Stimulated activated CD4-positive, alpha-beta T cell treated with anti-CD3 and anti-CD28 coated beads, TNF-alpha, amount 100 ng/mL, for 4 hours (primary cell): ENCODE measurements at regions not wholly inside any gene's neighbourhood (a gene's known extent, or its start where the extent isn't known, plus 50 kb on each side); places are given as distances from the start of the nearest gene placed in this dataset.
"Not testable (repeated sequence)": the region's sequence is repeated elsewhere in the genome, so short reads cannot be mapped to it uniquely, and the experiment has no call there.

Experiments
- DNase-seq, 3 experiments: peaks; one replicate each; pipeline ENCODE4 v3.0.0-alpha.2; 2020; ENCODE audit warnings: low read depth in 3 of 3

DNA sequence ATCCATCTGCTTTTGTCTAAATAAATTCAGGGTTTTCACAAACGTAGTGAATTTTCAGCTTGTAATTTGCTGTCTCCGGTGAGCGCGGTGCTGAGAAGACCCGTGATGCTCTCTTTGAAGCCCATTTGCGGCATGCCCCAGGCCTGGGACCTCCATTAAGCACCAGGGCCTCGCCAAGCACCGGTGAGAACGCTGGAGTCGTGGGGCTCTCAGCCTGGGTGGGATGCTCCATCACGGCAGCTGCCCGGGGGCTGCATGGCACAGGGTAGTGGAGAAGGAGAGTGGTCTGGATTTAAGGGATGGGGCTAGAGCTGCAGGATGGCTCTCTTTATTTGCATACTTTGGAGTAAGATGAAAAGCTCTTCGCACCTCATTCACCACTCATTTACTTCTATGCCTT, 248.7 kb downstream of the ABCC12 start:
- no peak for DNase-seq

DNA sequence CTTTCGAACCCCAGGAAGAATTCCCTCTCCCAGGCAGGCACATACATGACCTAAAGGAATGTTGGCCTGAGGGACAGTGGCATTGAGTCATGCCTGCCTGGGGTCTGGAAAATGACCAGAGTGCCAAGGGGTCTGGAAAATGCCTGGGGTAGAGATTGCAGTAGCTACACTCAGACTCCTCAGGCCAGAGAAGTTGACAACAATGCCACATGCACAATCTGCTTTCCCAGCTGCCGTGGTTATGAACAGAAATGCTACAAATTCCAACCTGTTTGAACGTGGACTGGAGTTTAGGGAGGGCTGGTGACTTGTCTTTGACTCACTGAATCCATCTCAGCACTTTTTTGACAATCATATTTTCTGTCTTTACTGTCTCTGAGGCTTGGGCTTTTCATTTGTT, 250.0 kb downstream of the ABCC12 start:
- no peak for DNase-seq

DNA sequence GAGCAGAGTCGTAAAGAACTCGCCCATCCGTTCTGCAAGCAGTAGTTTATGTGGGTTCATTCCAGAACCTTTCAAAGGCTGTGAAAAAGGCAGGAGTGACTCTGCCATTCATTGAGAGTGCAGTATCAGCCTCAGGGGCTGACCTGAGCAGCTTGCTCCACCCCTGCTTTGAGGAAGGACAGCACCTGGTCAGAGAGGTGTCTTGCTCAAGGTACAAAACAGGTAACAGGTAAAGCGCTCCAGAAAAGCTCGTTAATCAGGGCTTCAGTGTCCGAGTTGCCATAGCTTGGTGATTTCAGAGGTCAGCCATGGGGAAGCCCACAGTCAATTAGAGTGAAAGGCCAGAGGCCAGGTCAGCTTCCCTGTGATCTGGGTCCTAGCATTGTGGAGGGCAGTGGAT, 251.1 kb downstream of the ABCC12 start:
- DNase-seq: no peak

DNA sequence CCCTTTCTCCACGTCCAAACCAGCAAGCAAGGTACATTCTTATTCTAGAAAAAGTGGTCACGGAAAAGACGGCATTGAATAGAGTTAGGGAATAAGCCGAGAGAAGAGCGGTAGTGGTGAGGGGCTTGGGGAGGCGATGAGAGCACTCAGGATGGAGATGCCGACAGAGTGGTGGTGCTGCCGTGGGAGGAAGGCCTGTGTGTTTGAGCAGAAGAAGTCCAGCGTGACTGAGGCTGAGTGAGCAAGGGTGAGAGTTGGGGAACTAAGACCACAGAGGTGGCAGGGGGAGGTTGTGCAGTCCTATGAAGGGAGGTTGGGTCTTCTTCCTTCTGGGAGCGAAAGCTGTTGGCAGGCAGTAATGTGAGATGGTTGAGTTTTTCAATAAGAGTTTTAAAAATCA, 252.3 kb downstream of the ABCC12 start:
- no peak for DNase-seq

- DNase-seq: not testable (repeated sequence)
Measured at GRCh38 chr16:47897105-47897504, 258.7 kb downstream of the ABCC12 start.

DNA sequence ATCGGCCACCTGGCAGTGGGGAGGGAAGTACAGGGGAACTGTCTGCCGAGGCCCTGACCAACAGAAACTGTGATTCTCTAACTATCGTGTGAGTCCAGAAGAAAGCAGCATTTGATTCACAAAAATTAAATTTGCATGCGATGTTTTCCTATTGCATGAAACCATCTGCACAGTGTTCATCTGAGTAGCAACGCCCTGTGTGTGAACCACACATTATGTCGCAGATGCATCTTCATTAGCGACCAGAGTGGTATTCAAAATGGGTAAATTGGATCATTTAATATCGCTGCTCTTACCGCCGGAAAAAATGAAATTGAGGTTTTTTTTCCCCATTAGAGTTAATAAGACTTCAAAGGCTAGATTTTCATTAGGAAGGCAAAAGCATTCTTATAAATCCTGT, 260.6 kb downstream of the ABCC12 start:
- no peak for DNase-seq

GRCh38 chr16:47892999-47893398, 262.8 kb downstream of the ABCC12 start:
- no peak for DNase-seq

- DNase-seq: no peak
Measured at GRCh38 chr16:47888734-47889133, 267.1 kb downstream of the ABCC12 start.

DNA sequence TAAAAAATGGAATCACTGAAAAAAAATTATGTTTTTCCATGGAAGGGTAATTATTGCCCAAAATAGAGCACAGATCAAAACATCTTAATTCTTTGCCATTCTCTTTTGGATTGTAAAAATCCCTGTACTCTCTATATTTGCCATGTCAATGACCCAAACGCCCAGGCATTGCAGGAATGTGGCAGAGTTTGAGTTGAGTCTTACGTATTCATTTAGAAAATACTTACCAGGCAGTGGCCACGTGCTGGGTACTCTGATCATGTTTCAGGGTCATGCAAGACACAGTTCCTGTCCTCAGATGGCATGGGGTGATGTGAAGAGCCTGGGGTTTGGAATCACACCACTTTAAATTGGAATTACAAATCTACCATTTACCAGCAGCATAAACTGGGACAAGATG, 267.7 kb downstream of the ABCC12 start:
- DNase-seq: no peak

DNA sequence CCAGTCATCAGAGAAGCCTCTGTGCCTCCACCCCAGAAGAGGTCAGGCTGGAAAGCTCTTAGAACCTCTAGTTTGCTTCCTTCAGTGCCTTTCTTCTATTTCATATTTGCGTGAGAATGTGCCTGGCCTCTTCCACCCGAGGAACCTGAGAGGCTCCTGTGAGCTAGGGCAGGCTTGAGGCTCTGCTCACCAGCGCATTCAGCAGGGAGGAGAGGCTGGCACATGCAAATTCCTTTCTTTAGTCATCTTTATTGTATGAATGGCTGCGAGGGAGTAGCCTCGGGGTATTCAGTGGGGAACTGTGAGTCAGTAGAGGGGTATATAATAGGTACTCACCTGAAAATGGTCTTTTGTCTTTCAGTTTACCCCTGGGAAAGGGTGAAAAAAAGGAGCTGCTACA, 268.3 kb downstream of the ABCC12 start:
- DNase-seq: no peak

GRCh38 chr16:47886631-47887415, 269.0 kb downstream of the ABCC12 start:
- DNase-seq: no peak

GRCh38 chr16:47886139-47886538, 269.7 kb downstream of the ABCC12 start:
- DNase-seq: no peak

GRCh38 chr16:47885489-47885888, 270.3 kb downstream of the ABCC12 start:
- no peak for DNase-seq

GRCh38 chr16:47884116-47884725, 271.6 kb downstream of the ABCC12 start:
- DNase-seq: no peak

DNA sequence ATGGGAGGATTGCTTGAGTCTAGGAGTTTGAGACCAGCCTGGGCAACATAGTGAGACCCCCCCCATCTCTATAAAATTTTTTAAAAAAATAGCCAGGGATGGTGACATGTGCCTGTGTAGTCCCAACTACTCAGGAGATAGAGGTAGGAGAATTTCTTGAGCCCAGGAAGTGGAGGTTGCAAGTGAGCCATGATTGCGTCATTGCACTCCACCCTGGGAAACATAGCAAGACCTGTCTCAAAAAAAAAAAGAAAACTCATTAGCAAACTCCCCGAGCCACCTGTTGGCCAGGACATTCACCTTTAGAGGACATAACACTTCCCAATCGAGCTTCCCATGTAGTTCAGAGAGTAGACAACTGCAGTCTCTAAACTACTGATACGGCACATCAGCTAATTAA, 274.2 kb downstream of the ABCC12 start:
- DNase-seq: no peak

DNA sequence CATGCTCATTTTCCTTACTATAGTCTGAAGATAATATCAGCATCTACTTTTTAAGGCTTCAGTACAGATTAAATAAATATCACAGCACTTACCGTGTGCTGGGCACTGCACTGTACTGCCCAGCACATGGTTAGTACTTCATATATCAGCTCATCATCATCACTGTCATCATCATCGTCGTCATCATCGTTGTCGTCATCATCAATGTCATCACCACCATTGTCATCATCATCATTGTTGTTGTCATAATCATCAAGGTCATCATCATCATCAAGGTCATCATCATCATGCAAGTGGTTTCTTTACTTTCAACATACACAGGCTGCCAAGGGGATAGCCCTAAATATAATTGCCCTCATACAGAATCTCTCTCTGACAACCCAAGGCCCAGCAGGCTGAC, 275.1 kb downstream of the ABCC12 start:
- no peak for DNase-seq

DNA sequence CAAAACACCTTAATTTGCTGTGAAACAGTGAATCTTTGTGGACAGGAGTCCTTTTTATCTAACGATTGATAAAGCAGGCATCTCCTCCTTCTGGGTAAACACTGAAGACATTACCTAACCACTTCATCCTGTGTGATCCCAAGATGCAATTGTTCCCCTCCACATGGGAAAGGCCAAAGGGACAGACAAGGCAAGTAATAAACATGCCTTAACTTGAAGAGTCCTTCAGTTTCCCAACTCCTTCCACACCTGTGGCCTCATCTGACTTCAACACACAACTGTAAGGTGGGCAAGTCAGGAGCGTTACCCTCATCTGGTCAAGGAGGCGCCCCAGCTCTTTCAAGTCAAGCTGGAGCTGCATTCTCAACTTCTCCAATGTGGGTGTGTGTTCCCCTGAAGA, 278.6 kb downstream of the ABCC12 start:
- DNase-seq: no peak

DNA sequence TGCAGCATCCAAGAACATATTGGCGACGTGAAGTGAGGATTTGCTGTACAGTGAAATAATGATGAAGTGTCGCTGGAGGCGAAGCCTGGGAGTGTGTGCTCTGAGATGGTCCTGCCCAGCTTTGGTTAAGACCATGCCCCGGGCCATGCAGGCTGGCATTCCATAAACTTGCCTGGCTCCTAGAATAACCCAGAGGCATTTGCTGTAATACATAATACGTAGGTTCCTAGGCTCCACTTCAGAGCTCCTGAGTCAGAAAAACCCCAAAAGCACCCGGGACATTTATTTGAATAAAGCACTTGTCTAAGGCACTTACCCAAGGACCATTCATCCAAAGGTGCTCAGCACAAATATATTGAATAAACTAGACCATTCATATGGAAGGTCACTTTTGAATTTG, 279.3 kb downstream of the ABCC12 start:
- no peak for DNase-seq

DNA sequence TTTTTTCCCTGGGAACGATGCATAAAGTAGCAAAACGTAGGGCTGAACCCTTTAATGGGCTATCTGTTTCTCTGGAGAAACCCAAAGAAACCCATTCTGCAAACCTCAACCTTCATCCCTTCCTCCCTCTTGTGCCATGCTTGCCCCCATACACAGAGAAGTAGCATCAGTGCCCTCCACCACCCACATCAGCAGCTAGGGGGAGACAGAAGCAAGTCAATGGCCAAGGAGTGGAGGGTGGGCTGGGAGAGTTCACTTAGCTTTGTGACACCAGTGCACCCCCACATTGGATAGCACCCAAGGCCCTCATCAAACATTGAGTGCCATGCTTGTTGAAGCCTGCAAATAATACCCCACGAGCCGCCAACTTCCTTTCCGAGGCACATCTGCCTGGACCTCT, 282.4 kb downstream of the ABCC12 start:
- no peak for DNase-seq

- DNase-seq: no peak
Measured at GRCh38 chr16:47872225-47872624, 283.6 kb downstream of the ABCC12 start.

DNA sequence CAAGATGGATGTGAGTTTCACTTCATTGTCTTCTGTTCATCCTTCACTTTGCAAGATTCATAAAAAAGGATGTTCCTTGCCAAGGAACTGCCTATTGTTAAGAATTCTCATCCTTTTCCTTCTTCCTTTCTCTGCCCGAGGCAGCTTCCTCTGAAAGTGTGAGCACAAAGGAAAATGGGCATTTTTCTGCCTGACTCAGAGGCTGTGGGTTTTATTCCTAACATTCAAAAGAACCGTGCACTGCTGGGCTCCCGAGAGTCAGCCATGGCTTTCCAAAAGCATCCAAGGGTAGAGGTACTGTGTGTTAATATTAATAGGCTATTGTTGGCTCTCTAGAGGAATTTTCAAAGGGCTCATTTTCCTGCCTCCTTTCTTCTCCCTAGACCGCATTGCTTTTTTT, 289.4 kb downstream of the ABCC12 start:
- DNase-seq: no peak

DNA sequence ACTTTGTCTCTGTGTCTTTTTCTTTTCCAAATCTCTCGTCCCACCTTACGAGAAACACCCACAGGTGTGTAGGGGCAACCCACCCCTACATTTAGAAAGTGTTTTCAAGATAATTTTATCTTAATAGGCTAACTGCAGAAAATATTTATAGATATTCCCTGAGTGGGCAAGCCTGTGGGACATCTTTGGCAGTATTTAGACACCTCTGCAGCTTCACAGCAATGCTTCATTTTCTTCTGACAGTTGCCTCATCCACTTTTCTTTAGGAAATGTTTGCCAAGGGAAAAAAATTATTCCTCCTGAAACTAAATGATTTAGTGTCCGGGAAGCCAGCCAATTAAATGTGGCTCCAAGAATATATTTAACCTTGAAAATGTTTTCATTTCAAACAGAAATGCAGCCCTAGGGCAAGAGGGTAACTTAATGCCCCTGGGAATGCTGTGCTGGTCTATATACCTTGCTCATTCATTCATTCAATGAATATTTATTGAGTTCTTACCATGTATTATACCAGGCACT, 290.4 kb downstream of the ABCC12 start:
- DNase-seq: no peak

GRCh38 chr16:47864262-47864661, 291.5 kb downstream of the ABCC12 start:
- not testable (repeated sequence) for DNase-seq
